ENCODE measurements at regions not wholly inside any gene's neighbourhood (a gene's known extent, or its start where the extent isn't known, plus 50 kb on each side); places are given as distances from the start of the nearest gene placed in this dataset.

DNA sequence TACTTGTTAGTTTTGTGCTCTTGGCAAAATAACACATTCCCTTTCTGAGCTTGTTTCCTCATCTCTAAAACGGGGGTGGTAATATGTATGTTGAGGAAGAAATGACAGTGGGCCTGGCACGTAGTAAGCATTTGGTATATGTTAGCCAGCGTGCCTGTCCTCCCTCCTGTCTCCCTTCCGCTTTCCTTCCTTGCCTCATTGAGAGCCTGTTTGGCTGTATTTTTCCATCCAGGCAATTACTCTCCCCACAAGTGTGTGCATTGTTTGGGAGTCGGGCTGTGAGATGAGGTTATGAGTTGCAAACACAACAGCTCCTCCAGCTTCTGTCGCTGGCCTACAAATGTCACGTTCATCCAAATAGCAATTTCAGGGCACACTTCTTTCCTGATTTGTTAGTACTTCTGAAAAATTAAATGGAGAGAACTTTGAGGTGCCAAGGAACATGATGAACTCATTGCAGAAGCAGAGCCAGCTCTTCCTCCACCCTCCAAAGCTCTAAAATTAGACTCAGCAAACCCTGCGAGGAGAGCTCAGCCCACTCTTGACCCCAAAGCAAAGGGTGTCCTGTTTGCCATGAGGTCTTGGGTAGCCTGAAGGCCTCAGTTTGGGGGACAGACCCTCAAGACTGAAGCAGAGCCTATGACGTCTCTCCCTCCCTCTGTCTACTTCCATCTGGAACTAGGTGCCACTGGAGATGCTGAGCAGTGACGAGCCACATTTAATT lies 50.7 kb upstream of the TOX2 start:
- WGBS, 5 donors, result 72 to 81% (median 75%) methylated on average over 10 of the region's 10 CpGs
- TF ChIP-seq POLR2A (IDR thresholded peaks at IDR 0.05), result no peak
- TF ChIP-seq, protein P1, sequence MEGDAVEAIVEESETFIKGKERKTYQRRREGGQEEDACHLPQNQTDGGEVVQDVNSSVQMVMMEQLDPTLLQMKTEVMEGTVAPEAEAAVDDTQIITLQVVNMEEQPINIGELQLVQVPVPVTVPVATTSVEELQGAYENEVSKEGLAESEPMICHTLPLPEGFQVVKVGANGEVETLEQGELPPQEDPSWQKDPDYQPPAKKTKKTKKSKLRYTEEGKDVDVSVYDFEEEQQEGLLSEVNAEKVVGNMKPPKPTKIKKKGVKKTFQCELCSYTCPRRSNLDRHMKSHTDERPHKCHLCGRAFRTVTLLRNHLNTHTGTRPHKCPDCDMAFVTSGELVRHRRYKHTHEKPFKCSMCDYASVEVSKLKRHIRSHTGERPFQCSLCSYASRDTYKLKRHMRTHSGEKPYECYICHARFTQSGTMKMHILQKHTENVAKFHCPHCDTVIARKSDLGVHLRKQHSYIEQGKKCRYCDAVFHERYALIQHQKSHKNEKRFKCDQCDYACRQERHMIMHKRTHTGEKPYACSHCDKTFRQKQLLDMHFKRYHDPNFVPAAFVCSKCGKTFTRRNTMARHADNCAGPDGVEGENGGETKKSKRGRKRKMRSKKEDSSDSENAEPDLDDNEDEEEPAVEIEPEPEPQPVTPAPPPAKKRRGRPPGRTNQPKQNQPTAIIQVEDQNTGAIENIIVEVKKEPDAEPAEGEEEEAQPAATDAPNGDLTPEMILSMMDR (IDR thresholded peaks at IDR 0.05 in 8 of 11, conservative IDR thresholded peaks at IDR 0.05 in 3 of 11), result no peak
- no peak for TF ChIP-seq POLR2AphosphoS5 (IDR thresholded peaks at IDR 0.05)
- Histone ChIP-seq H3K4me1 (no peaks in the 10 kb centered on the region), H3K4me3 (no peak overlapping the region), H3K27me3 (replicated peaks in 1 of 7) (peaks cover 0 to 10% (median 0%) of the 10 kb centered on the region in 7 donors), H3K9me3 (no peaks in the 10 kb centered on the region), H3K27ac (no peak overlapping the region), H3K36me3 (no peaks in the 10 kb centered on the region)
- no peak for DNase-seq
- intact Hi-C loops (cut with DNase I; ENCODE audit: low total_unique reads), result no loop called here

DNA sequence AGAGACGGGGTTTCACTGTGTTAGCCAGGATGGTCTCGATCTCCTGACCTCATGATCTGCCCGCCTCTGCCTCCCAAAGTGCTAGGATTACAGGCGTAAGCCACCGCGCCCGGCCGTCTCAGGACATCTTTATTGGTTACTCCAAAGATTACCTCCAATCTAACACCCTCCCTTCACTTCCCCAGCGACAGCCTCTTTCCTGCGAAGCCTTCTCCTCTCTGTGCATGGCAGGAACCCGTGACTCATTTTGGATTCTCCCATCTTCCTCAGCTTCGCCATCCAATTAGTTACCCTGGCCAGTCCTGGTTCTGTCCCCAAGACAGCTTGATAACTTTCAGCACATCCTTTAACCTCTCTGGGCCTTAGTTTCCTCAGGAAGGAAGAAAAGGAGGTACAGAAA lies 51.3 kb upstream of the TOX2 start:
- intact Hi-C loops (cut with DNase I; ENCODE audit: low total_unique reads), result no loop called here
- no peaks in the 10 kb centered on the region for H3K4me1 ChIP-seq
- TF ChIP-seq, protein P1 (IDR thresholded peaks at IDR 0.05 in 8 of 11, conservative IDR thresholded peaks at IDR 0.05 in 3 of 11), result no peak
- TF ChIP-seq POLR2AphosphoS5 (IDR thresholded peaks at IDR 0.05), result no peak
- TF ChIP-seq POLR2A (IDR thresholded peaks at IDR 0.05), result no peak
- DNase-seq, result no peak
- H3K9me3 ChIP-seq, result no peaks in the 10 kb centered on the region
- WGBS, 5 donors, result 76 to 90% (median 78%) methylated on average over 11 to 12 of the region's 12 CpGs
- H3K36me3 ChIP-seq, result no peaks in the 10 kb centered on the region
- no peak overlapping the region for H3K27ac ChIP-seq
- H3K27me3 ChIP-seq (replicated peaks in 1 of 7), result peaks cover 0 to 10% (median 0%) of the 10 kb centered on the region in 7 donors
- H3K4me3 ChIP-seq, result no peak overlapping the region

DNA sequence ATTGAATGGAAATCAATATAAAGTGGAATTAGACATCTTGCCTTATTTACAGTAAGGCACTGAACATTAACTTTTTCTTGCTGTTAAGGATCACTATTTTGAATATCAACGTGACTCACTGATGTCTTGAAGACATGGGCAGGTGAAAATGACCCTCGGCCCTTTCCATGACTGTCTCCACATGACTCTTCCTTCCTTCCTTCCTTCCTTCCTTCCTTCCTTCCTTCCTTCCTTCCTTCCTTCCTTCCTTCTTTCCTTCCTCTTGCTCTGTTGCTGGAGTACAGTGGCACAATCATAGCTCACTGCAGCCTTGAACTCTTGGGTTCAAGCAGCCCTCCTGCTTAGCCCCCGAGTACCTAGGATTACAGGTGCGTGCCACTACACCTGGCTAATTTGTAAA lies 52.2 kb upstream of the TOX2 start:
- no peak overlapping the region for H3K27ac ChIP-seq
- H3K4me3 ChIP-seq, result no peak overlapping the region
- DNase-seq, result no peak
- WGBS, 5 donors, result 33 to 63% (median 43%) methylated on average over 4 of the region's 4 CpGs
- H3K36me3 ChIP-seq, result no peaks in the 10 kb centered on the region
- no peaks in the 10 kb centered on the region for H3K4me1 ChIP-seq
- no peaks in the 10 kb centered on the region for H3K9me3 ChIP-seq
- peaks cover 0 to 10% (median 0%) of the 10 kb centered on the region in 7 donors for H3K27me3 ChIP-seq (replicated peaks in 1 of 7)
- intact Hi-C loops (cut with DNase I; ENCODE audit: low total_unique reads), result no loop called here
- TF ChIP-seq, protein P1 (IDR thresholded peaks at IDR 0.05 in 8 of 11, conservative IDR thresholded peaks at IDR 0.05 in 3 of 11), result no peak
- no peak for TF ChIP-seq POLR2AphosphoS5 (IDR thresholded peaks at IDR 0.05)
- TF ChIP-seq POLR2A (IDR thresholded peaks at IDR 0.05), result no peak

DNA sequence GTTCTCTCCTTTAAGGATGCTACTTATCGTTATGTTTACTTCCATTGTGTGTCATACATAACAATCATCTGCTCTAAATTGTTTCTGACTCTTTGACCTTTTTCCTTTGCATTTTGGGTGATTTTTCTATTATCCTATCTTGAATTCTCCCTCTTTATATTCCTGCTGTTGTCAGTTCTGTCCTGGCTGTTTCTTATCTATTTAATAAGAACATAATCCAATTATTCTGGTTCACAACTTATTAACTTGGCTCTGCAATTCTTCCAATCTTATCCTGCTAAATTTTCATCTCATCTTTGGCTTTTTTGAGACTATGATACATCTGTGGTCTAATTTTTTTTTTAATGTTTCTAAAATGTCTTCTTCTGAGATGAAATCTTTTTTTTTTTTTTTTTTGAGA lies 54.7 kb upstream of the TOX2 start:
- intact Hi-C loops (cut with DNase I; ENCODE audit: low total_unique reads), result no loop called here
- Histone ChIP-seq H3K36me3 (no peaks in the 10 kb centered on the region), H3K27me3 (replicated peaks in 1 of 7) (peaks cover 0 to 10% (median 0%) of the 10 kb centered on the region in 7 donors), H3K27ac (no peak overlapping the region), H3K4me3 (no peak overlapping the region), H3K9me3 (peaks cover 0 to 4% (median 0%) of the 10 kb centered on the region in 8 donors), H3K4me1 (no peaks in the 10 kb centered on the region)
- TF ChIP-seq, protein P1 (IDR thresholded peaks at IDR 0.05 in 8 of 11, conservative IDR thresholded peaks at IDR 0.05 in 3 of 11), result no peak
- TF ChIP-seq POLR2A (IDR thresholded peaks at IDR 0.05) (no peak), POLR2AphosphoS5 (IDR thresholded peaks at IDR 0.05) (no peak)
- WGBS, 5 donors, result 86 to 94% (median 90%) methylated on average over 1 of the region's 1 CpG
- DNase-seq, result no peak

All from spleen (tissue), 11 donors.